Medulla oblongata (tissue), 1 donor: ENCODE measurements at regions not wholly inside any gene's neighbourhood (a gene's known extent, or its start where the extent isn't known, plus 50 kb on each side); places are given as distances from the start of the nearest gene placed in this dataset.

Experiments used
- DNase-seq: peaks from one replicate; pipeline ENCODE4 v3.0.0-alpha.2; 2015; ENCODE audit errors: extremely low spot score

DNA sequence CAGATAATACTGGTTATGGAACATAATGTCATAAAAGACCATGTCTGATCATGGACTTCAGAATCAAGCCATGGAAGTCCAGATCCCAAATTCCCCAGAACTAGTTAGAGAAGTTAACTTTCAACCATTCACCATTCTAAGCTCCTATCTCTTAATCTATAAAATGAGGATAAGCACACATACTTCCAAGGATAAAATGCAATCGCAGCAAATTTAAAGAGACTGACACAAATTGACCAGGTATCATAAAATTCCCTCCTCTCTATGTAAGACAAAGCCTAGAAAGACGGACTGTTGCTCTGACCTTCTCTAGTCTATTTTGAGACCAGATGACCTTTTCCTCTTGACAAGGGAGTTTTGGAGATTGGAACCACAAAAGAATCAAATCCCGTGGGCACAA is 426.7 kb downstream of the PLPP3 start:
- no peak for DNase-seq

DNA sequence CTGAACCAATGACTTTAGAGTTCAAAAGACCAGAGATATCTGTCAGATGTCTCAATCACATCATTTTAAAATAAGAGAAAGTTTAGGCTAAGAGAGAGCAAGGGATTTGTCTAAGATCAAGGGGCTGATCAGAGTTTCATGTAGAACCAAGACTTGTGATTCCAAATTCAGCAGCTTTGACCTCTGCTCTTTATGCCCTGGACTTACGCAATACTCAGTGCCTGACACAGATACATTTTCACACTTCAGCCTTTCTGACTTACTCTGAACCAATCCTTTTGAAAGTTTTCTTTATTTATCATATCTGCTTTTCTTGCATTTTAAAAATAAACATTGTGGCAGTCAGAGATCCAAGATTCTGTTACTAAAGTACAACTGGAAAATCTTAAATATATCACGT is 428.0 kb downstream of the PLPP3 start:
- no peak for DNase-seq

DNA sequence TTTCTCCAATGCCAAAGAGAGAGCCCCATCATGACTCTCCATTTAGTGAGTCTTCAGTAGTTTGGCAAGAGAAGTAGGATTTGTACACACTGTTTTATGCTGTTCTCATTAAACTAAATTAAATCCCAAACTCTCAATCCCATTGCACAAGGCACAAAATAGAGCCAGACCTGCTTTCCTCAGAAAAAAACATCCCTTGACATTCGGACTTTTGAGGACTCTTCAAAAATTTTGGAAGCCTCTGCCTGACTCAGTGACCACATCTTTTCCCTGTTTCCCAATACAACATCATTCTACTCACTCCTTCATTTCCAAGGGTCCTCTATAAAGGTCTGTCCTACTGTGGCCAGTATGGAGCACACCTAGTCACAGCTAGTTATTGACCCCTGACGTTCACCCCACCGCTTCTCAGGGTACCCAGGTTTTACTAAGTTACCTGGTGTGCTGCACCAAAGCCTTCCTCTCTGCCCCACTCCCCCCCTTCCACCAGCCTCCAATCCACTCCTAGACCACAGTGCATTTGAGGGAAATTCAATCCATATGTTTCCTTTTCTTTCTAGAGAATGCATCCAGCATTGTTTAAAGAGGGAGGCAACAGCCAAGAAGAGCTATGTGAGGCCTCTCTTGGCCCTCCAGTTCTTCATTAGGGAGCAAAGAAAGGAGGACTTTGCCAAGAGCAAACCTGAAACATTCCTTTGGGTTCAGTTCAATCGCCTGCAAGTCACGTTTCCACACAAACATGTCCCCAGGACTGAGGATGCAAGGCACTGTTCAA is 428.7 kb downstream of the PLPP3 start:
- no peak for DNase-seq

DNA sequence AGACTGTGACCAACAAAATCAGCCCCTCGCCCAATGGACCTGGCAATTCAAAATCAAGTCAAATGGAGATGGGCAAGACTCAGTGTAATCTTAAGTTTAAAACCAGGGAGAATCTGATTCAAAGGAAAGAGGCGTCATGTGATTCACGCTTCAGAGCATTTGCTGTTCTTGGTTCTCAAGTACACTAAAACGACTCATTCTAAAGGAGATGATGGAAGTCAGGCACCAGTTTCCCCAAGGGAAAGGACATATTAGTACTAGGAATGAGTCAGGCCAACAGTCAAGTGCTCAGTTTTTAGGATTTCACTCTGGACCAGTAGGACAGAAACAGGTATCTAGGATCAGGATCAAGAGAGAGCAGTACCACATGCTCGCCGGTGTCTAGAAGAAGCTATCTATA is 429.6 kb downstream of the PLPP3 start:
- DNase-seq: no peak

DNA sequence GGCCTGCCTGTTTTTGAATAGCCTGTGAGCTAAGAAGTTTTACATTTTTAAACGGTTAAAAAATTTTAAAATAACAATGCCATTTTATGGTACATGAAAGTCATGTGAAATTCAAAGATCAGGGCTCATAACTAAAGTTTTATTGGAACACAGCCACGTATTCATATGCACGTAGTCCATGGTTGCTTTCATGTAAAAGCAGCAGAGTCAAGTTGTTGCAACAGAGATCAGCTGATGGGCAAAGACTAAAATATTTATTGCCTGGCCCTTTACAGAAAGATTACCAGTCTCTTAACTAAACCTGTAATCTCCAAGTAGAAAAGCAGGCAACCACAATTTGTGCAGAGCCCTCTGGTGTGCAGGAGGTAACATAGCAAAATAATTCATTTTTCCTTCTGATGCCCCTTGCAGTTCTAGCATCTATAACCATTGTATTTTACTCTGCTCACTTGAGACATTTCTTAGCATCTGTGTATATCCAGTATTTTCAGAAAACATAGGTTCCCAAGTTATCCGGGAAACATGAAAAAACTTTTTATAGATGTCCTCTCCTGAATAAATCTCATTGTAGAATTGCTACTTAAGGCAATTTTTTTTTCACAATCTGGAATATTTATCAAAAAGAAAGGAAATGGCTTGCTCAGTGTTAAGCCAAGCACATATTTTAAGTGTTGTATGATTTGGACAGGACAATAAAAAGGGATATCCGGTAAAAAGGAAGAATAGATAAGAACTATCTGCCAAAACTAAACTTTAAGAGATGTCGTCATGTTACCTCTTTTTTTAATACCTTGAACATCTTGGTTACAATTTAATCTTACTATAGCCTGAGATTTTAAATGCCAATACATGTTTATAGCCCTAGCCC is 430.8 kb downstream of the PLPP3 start:
- DNase-seq: no peak

DNA sequence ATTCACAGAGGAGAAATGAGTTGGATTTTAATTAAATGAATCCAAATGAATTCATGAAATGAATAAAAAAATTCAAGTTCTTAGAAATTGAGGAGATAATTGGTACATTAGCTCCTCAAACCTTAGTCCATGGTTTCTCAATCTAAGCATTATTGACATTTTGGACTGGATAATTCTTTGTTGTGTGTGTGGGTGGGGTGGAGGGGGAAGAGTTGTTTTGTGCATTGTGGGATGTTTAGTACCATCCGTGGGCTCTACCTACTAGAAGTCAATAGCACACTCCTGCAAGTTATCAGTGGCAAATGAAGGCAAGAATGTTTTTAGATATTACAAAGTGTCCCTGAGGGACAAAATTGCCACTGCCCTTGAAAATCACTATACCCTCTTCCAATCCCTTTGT is 431.9 kb downstream of the PLPP3 start:
- no peak for DNase-seq

DNA sequence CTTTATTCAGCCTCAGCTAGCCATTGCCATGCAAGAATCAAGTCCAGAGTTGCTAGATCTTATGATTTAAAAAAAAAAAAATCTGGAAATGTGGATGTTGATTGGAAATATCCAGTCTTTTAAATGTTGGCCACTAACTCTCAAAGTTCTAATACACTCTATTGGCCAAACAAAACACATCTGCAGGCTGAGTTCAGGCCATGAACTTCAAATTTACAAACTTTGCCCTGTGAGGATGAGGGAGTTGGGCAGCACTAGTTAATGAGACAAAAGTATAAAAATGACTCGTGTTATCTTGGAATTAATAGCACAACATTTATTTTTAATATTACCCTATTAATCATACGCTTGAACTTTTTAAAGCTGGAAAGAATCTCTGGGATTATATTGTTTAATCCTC is 432.3 kb downstream of the PLPP3 start:
- DNase-seq: no peak

DNA sequence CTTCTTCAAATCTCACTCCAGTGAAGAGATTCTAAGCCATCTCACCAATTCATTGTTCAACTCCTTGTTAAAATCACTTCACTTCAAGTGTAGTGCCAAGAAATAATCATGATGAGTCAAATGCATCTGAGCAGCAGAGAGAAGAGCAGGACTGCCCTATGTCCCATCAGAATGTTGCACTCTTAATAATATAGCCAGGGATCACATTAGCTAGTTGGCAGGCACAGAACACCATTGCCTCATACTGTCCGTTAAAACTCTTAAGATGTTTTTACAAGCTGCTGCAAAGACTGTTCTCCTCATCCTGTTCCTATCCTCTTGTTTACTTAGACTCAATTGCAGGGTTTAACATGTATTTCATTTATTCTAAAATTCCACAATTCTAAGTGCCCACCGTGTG is 432.9 kb downstream of the PLPP3 start:
- no peak for DNase-seq

DNA sequence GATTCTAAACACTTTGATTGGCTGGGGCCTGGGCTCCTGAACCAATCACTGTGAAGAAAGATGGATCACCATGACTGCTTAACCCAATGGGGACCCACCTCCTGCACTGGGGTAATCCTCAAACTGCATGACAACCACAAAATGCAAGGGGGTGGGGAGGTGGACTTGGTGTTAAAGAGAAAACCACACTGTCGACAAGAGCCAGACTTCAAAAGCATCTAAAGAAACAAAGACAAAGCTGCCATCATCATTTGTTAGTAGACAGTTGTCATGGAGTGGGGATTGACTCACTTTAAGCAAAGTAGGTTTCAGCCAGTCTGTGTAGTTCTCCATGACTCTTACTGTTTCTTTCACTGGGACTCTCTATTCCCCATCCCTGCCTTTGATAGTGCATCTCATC is 433.8 kb downstream of the PLPP3 start:
- no peak for DNase-seq

DNA sequence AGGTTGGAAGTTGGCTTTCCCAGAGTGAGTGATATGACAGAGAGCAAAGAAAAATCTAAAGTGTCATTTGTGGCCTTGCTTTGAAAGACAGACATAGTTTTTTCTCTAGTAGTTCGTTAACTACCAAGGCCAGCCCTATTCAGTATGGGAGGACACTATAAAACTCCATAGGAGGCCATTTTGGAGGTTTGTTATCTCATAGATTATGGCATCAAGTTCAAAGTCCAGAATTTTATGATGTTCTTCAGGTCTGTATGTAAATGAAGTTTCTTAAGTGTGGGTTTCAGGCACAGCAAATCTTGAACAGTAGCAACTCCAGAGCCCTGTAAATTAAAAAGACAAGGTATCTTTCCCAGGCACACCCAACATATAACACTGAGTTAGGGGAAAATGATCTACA is 437.1 kb downstream of the PLPP3 start:
- DNase-seq: no peak

DNA sequence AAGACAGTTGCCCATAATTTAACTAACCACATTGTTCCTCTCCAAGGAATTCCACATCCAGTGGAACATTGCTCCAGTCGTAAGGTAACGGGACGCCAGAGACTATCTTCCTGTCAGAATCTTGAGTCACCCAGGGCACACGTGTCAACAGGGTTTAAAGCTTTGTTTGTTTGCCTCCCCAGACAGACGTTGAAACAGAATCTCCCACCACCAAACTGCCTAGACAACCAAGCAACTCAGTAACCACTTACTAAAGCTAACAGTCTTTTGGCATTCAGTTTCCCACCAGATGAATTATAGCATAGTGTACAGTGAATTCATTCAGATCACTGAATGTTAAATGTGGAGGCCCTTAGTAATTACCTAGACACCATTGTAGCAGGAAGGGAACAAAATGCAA is 439.5 kb downstream of the PLPP3 start:
- no peak for DNase-seq

DNA sequence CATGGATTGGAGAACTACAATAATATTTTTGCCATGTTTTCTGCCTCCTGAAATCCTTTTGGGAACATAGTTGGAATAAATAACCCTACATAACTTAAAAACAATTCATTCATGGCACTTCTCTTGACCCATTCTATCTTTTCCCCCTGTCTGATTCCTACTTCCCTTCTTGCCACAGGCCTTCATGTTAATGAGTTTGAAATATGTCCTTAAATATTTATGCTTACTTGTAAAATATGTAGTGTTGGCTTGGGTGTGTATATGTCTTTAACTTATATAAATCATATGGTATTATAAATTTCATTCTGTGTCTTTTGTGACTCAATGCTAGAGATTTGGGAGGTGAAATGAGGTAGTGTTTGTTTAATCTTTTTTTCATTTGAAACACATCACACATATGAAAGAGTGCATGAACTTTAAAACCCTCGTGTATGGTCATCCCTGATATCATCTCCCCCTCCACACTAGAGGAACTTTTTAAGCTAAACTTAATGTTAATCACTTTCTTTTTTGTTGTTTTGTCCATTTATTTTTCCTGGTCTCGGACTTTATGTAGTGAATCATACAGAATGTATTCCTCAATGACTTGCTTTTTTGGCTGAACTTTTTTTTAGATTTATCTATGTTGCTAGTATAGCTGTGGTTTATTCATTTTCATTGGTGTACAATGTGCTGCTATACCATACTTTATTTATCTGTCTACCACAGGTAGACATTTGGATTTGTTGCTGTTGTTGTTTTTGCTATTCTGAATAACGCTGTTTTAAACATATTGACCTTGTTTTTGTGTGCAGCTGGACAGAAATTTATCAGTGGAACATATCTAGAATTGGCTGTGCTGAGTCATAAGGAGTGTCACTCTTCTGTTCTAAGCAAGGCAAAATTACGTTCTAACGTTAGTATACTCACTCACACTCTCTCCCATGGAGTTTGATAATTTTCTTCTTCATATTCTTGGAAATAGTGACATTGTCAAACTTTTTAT is 441.6 kb downstream of the PLPP3 start:
- no peak for DNase-seq

DNA sequence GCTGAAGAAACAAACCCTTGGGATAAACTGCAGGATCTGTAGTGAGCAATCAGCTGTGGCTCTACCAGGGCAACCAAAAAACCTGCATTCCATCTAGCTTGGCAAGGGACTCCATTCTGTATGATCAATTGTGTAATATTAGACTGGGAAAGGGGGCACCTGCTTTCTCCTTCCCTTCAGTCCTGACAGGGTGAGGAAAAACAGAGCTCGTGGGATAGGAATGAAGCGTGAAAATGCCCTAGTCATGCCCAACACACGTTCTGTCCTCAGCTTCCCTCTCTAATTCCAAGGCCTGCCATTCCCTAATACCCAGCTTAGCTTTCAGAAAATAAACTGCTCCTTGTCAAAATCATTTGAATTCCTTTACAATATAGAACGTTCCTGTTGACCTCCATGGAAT is 442.3 kb downstream of the PLPP3 start:
- DNase-seq: no peak

DNA sequence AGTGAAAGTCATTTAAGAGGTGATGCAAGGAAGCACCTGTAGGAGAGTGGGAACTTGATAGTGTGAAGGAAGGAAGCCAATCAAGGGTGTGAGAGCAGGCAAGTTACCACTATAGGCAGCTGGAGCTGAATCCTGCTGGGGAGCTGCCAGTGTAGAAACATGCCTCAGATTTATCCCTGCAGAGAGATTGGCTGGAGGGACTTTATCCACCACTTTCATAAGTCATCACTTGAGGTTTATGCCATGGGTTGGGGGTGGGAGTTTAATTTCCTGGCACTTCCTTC is 443.6 kb downstream of the PLPP3 start:
- DNase-seq: no peak

DNA sequence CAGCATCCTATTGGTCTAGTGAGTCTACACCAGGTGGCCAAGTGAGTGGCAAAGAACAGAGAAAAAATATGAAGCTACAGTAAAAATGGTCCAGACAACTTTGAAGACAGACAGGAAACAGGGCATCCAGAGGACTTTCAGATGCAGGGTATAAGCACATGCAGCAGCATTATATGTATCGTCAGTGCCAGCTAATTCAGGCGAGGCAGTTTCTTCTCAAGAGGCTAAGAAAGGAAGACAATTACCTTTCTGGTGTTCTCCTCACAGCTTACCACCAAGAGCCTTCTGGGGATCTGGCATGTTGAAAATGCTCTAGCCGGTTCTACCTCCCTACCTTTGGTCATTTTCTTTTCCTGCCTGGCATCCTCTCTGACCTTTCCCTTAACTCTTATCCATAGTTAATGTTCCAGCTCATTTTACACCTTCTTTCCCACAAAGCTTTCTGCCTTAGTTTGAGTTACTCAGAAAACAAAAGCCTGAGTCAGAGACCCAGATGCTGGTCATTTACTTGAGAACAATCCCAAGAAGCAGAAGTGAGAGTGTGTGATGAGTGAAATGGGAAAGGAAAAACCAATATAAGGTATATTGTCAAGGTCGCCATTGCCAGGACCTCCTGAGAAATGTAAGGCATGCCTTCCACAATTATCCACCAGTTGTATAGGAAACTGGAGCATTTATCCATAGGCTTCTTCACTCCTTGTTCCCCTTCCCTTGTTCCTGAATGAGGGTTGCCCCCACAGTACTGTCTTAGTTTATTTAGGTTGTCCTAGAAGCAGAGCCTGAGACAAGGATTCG is 444.1 kb downstream of the PLPP3 start:
- DNase-seq: no peak

DNA sequence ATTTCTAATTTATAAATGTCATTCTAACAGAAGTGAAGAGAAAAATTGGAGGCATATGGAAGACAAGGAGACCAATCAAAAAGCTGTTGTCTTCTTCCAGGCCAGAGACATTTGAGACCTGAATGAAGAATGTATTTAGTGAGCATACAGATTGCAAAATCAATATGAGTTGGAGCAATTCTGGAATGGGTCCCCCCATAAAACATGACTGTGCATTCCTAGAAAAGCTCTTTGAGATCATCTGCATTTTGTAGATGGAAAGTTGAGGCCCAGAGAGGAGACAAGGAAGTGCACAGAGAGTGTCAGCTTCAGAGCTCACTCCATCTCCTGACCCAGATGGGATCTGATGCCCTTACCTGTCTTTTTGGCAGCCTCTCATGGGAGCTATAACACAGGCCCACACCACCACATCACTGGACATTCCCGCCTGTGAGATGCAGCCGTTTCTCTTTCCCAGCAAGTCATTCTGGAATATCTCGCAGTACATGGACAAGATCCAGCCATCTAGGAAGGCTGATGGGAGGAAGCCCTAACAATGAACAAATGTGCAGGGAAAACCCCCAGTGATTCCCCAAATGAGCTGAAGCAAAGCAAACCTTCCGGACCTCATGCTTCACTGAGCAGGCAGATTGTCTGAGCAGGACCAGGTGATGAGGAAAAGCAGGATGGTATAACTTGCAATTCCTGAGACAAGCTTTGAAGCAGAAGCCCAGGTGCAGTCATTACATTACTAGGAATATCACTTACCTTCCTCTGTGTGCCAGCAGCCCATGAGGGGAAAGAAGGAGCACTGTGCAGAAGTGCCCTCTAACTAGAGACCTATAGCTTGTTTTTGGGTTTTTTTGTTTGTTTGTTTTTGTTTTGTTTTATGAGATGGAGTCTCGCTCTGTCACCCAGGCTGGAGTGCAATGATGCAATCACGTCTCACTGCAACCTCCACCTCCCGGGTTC is 445.6 kb downstream of the PLPP3 start:
- no peak for DNase-seq

DNA sequence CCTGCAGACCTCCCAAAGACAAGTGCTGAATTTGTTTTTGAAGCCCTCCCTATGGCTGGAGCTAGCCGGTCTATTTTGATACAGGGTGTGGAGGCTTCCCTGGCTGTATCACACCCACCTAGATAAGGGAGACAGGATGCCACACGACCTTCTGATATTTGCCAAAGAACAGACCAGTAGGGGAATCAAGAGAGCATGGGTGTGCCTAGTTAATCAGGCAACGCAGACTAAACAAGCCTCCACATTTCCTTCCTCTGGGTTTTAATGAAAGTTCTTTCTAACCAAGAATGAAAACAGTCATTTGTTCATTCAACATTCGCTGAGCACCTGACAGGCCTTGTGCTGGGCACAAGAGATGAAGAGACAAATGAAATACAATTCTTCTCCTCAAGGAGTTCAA is 446.8 kb downstream of the PLPP3 start:
- DNase-seq: no peak

DNA sequence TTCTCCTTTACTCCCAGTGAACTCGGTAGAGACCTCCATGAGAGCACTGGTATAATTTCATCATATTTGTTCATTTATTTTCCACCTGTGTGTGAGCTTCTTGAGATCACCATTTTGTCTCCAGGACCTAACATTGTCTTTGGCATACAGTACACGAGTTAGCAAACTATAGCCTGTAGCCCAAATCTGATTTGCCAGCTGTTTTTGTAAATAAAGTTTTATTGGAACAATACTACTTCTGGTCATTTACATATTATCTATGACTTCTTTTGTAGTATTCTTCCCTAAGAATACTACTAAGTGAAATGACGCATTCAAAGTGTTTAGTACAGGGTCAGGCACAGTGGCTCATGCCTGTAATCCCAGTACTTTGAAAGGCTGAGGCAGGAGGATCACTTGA is 449.5 kb downstream of the PLPP3 start:
- no peak for DNase-seq

DNA sequence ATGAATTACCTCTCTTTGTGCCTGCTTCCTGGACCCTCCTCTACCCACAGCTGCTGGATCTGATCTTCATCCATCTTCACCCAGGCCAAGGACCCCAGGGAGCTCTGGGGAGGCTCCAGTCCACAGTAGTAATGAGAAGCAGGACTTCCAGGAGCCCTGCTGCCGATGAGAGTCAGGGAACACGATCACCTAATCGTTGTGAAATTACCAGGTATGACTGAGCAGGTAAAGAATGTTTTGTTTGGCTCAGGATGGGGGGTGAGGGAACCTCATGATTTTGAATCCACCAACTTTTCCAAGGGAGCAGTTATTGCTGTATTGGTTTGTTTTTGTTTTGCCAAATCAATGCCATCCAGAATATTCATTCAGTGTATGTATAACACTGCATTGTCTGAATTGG is 454.0 kb downstream of the PLPP3 start:
- DNase-seq: no peak

DNA sequence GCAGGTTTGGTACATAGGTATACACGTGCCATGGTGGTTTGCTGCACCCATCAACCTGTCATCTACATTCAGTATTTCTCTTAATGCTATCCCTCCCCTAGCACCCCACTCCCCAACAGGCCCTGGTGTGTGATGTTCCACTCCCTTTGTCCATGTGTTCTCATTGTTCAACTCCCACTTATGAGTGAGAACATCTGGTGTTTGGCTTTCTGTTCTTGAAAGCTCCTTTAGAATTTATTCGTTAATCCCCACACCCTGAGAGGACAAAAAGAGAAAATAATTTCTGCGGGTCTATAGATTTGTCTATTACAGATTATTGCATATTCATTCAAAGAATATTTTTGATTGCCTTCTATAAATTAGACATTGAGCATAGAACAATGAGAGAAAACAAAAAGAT is 455.5 kb downstream of the PLPP3 start:
- DNase-seq: no peak
